Nephron progenitor cell (in vitro differentiated cells): ENCODE measurements at regions not wholly inside any gene's neighbourhood (a gene's known extent, or its start where the extent isn't known, plus 50 kb on each side); places are given as distances from the start of the nearest gene placed in this dataset.

ENCODE experiments used
- DNase-seq: peaks from one replicate; pipeline ENCODE4 v3.0.0; 2021
- H3K27ac Mint-ChIP-seq: 2 replicates; pipeline ENCODE4 v1.8.0; 2021; ENCODE audit warnings: mild to moderate bottlenecking, moderate library complexity, mixed read lengths
- H3K27me3 Mint-ChIP-seq: 2 replicates; pipeline ENCODE4 v1.8.0; 2021; ENCODE audit warnings: mild to moderate bottlenecking, low read depth, mixed read lengths; ENCODE audit not compliant: poor library complexity
- H3K36me3 Mint-ChIP-seq: 2 replicates; pipeline ENCODE4 v1.8.0; 2021; ENCODE audit warnings: low read depth, mixed read lengths
- H3K4me1 Mint-ChIP-seq: 2 replicates; pipeline ENCODE4 v1.8.0; 2021; ENCODE audit warnings: mixed read lengths
- H3K4me3 Mint-ChIP-seq: 2 replicates; pipeline ENCODE4 v1.8.0; 2021; ENCODE audit warnings: mild to moderate bottlenecking, moderate library complexity, mixed read lengths
- H3K9me3 Mint-ChIP-seq: 2 replicates; pipeline ENCODE4 v1.8.0; 2021; ENCODE audit warnings: mild to moderate bottlenecking, moderate library complexity, mixed read lengths
- CTCF ChIP-seq: fragments of 200-600 bp; sonication (generic); IDR thresholded peaks from 2 replicates; pipeline ENCODE4 v1.5.0; 2021; ENCODE audit warnings: antibody characterized with exemption

GRCh38 chr18:64872710-64873458 is 724.0 kb upstream of the LINC00305 start:
- H3K27me3 Mint-ChIP-seq: no peaks in the 10 kb centered on the region
- no peak for DNase-seq
- H3K4me3 Mint-ChIP-seq: no peak overlapping the region
- no peak for TF ChIP-seq CTCF
- peaks cover 8% of the 10 kb centered on the region for H3K9me3 Mint-ChIP-seq
- H3K36me3 Mint-ChIP-seq: no peaks in the 10 kb centered on the region
- H3K4me1 Mint-ChIP-seq: no peaks in the 10 kb centered on the region
- no peak overlapping the region for H3K27ac Mint-ChIP-seq

GRCh38 chr18:64854112-64854511 is 705.2 kb upstream of the LINC00305 start:
- Mint-ChIP-seq H3K27ac (no peak overlapping the region), H3K36me3 (no peaks in the 10 kb centered on the region), H3K4me1 (no peaks in the 10 kb centered on the region), H3K27me3 (no peaks in the 10 kb centered on the region), H3K9me3 (no peaks in the 10 kb centered on the region), H3K4me3 (no peak overlapping the region)
- no peak for DNase-seq
- no peak for TF ChIP-seq CTCF

- DNase-seq: no peak
- H3K4me1 Mint-ChIP-seq: no peaks in the 10 kb centered on the region
- no peaks in the 10 kb centered on the region for H3K36me3 Mint-ChIP-seq
These were observed 703.4 kb upstream of the LINC00305 start for GRCh38 chr18:64852281-64852680.

GRCh38 chr18:64851726-64852125 is 702.8 kb upstream of the LINC00305 start:
- no peak overlapping the region for H3K4me3 Mint-ChIP-seq
- no peak overlapping the region for H3K27ac Mint-ChIP-seq
- no peaks in the 10 kb centered on the region for H3K36me3 Mint-ChIP-seq
- no peaks in the 10 kb centered on the region for H3K27me3 Mint-ChIP-seq
- DNase-seq: no peak
- no peak for TF ChIP-seq CTCF
- H3K4me1 Mint-ChIP-seq: no peaks in the 10 kb centered on the region
- H3K9me3 Mint-ChIP-seq: no peaks in the 10 kb centered on the region

More at GRCh38 chr18:64852281-64852680, 703.4 kb upstream of the LINC00305 start:
- Mint-ChIP-seq H3K27ac (no peak overlapping the region), H3K9me3 (no peaks in the 10 kb centered on the region), H3K27me3 (no peaks in the 10 kb centered on the region), H3K4me3 (no peak overlapping the region)
- no peak for TF ChIP-seq CTCF

GRCh38 chr18:64850791-64851190 is 701.9 kb upstream of the LINC00305 start:
- TF ChIP-seq CTCF: no peak
- no peak for DNase-seq
- Mint-ChIP-seq H3K27me3 (no peaks in the 10 kb centered on the region), H3K4me1 (no peaks in the 10 kb centered on the region), H3K4me3 (no peak overlapping the region), H3K36me3 (no peaks in the 10 kb centered on the region), H3K9me3 (no peaks in the 10 kb centered on the region), H3K27ac (no peak overlapping the region)
